HCT116 (cell line): ENCODE measurements at regions not wholly inside any gene's neighbourhood (a gene's known extent, or its start where the extent isn't known, plus 50 kb on each side); places are given as distances from the start of the nearest gene placed in this dataset.

ENCODE experiments used
- CTCF ChIP-seq, 3 experiments: fragments of 200-600 bp in 1 of 3; sonication (generic) in 1 of 3; IDR thresholded peaks in 2 of 3; conservative IDR thresholded peaks in 1 of 3; 2 replicates each; pipeline ENCODE4 v1.5.1; 2012 to 2017; ENCODE audit warnings: low read depth in 2 of 3, low read length in 2 of 3, antibody characterized with exemption in 1 of 3, borderline replicate concordance in 1 of 3, control low read depth in 1 of 3, mild to moderate bottlenecking in 1 of 3, mixed read lengths in 1 of 3, mixed run types in 1 of 3, moderate library complexity in 1 of 3; ENCODE audit not compliant: insufficient read depth in 1 of 3
- EZH2 ChIP-seq: fragments of 200-600 bp; sonication (generic); IDR thresholded peaks from 2 replicates; pipeline ENCODE4 v1.6.1; 2017; ENCODE audit warnings: antibody characterized with exemption, mixed run types
- EZH2phosphoT487 ChIP-seq: fragments of 200-600 bp; IDR thresholded peaks from 2 replicates; pipeline ENCODE4 v1.6.1; 2018; ENCODE audit warnings: antibody characterized with exemption, borderline replicate concordance
- JUND ChIP-seq: IDR thresholded peaks from 2 replicates; pipeline ENCODE4 v1.6.1; 2012
- MAX ChIP-seq: IDR thresholded peaks from 2 replicates; pipeline ENCODE4 v1.6.1; 2012
- POLR2A ChIP-seq: IDR thresholded peaks from 2 replicates; pipeline ENCODE4 v1.7.0; 2011; ENCODE audit warnings: borderline replicate concordance; ENCODE audit not compliant: insufficient read depth, insufficient read length; ENCODE audit errors: extremely low read depth
- POLR2AphosphoS5 ChIP-seq: IDR thresholded peaks from 2 replicates; pipeline ENCODE4 v1.6.1; 2011; ENCODE audit warnings: mild to moderate bottlenecking, low read depth, low read length, moderate library complexity
- RAD21 ChIP-seq: IDR thresholded peaks from 2 replicates; pipeline ENCODE4 v1.6.1; 2012; ENCODE audit warnings: low read depth, mild to moderate bottlenecking
- REST ChIP-seq: IDR thresholded peaks from 2 replicates; pipeline ENCODE4 v1.6.1; 2012; ENCODE audit warnings: low read depth
- ZBTB33 ChIP-seq: IDR thresholded peaks from 2 replicates; pipeline ENCODE4 v1.6.1; 2011; ENCODE audit warnings: mild to moderate bottlenecking, low read length, moderate library complexity; ENCODE audit not compliant: insufficient replicate concordance; ENCODE audit errors: extremely low read depth
- ZNF274 ChIP-seq: fragments of 200-500 bp; sonication (Bioruptor generic); IDR thresholded peaks from 2 replicates; pipeline ENCODE4 v1.6.1; 2014; ENCODE audit warnings: mild to moderate bottlenecking, low read depth, low read length, inconsistent platforms

GRCh38 chr2:176501617-176502016 is 232.4 kb downstream of the MTX2 start:
- TF ChIP-seq CTCF (IDR thresholded peaks at IDR 0.05 in 2 of 3, conservative IDR thresholded peaks at IDR 0.05 in 1 of 3; ENCODE audit: borderline replicate concordance in 1 of 3, insufficient read depth in 1 of 3, low read depth in 2 of 3, low read length in 2 of 3) (no peak), EZH2 (no peak), POLR2AphosphoS5 (no peak), EZH2phosphoT487 (no peak), ZNF274 (no peak), POLR2A (no peak), ZBTB33 (no peak), MAX (no peak), RAD21 (no peak), JUND (no peak), REST (no peak)
